ENCODE measurements at regions not wholly inside any gene's neighbourhood (a gene's known extent, or its start where the extent isn't known, plus 50 kb on each side); places are given as distances from the start of the nearest gene placed in this dataset.
"Not testable (repeated sequence)": the region's sequence is repeated elsewhere in the genome, so short reads cannot be mapped to it uniquely, and the experiment has no call there.

- not testable (repeated sequence) for TF ChIP-seq YY1 (IDR thresholded peaks at IDR 0.05; ENCODE audit: insufficient read depth, insufficient read length); ZNF274 (IDR thresholded peaks at IDR 0.05; ENCODE audit: low read depth, low read length); SUZ12 (IDR thresholded peaks at IDR 0.05; ENCODE audit: extremely low read depth, insufficient read depth, insufficient read length)
Observed at GRCh38 chr2:58318949-58319348, 77.8 kb upstream of the FANCL start.
